ENCODE measurements at regions not wholly inside any gene's neighbourhood (a gene's known extent, or its start where the extent isn't known, plus 50 kb on each side); places are given as distances from the start of the nearest gene placed in this dataset.

- POLR2A ChIA-PET: no interaction called here
- CTCF ChIA-PET: no interaction called here
- Histone ChIP-seq H3K36me3 (ENCODE audit: control insufficient read depth in 4 of 4, insufficient read depth in 4 of 4, low read length in 3 of 4) (no peaks in the 10 kb centered on the region), H3K27me3 (replicated peaks in 2 of 5; ENCODE audit: control insufficient read depth in 4 of 5, insufficient read depth in 5 of 5, low read length in 4 of 5) (peaks cover 0 to 5% (median 2%) of the 10 kb centered on the region in 5 experiments), H3K27ac (ENCODE audit: insufficient read depth in 1 of 2, low read depth in 1 of 2, low read length in 2 of 2, poor library complexity in 1 of 2, severe bottlenecking in 2 of 2) (no peak overlapping the region), H3K4me1 (ENCODE audit: control extremely low read depth in 1 of 4, control insufficient read depth in 4 of 4, insufficient read depth in 4 of 4, low read length in 3 of 4) (no peaks in the 10 kb centered on the region), H3K9me3 (ENCODE audit: control extremely low read depth in 1 of 5, control insufficient read depth in 4 of 5, insufficient read depth in 2 of 5, low read depth in 1 of 5, low read length in 4 of 5) (peaks cover 0 to 7% (median 4%) of the 10 kb centered on the region in 5 experiments), H3K4me3 (ENCODE audit: control insufficient read depth in 1 of 7, extremely low read depth in 1 of 7, insufficient read depth in 4 of 7, low read depth in 2 of 7, low read length in 6 of 7) (no peak overlapping the region)
- 100% methylated on average over 1 of the region's 1 CpG for WGBS (ENCODE audit: insufficient coverage)
- no peak for DNase-seq
These were observed 69.2 kb upstream of the FCN1 start for GRCh38 chr9:134986957-134987356.

DNA sequence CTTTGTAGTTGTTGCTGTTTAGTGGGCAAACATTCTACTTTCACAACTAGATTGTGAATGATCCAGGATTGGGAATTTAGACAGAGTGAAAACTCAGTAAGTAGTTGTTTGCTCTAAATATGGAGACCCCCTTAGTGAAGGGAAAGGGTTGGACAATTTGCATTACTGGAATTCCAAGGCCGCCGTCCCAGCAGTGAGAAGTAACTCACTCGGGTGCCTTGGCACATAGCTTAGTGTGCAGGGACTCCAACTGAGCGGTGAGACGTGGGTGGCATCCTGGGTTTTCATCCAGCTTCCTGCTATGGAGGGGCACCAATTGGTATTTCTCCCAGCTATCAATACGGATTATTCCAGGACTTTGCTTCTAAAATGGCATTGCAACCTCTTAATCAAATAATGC lies 69.7 kb upstream of the FCN1 start:
- Histone ChIP-seq H3K27ac (ENCODE audit: insufficient read depth in 1 of 2, low read depth in 1 of 2, low read length in 2 of 2, poor library complexity in 1 of 2, severe bottlenecking in 2 of 2) (no peak overlapping the region), H3K27me3 (replicated peaks in 2 of 5; ENCODE audit: control insufficient read depth in 4 of 5, insufficient read depth in 5 of 5, low read length in 4 of 5) (peaks cover 0 to 5% (median under 1%) of the 10 kb centered on the region in 5 experiments), H3K9me3 (ENCODE audit: control extremely low read depth in 1 of 5, control insufficient read depth in 4 of 5, insufficient read depth in 2 of 5, low read depth in 1 of 5, low read length in 4 of 5) (peaks cover 0 to 7% (median 4%) of the 10 kb centered on the region in 5 experiments), H3K4me1 (ENCODE audit: control extremely low read depth in 1 of 4, control insufficient read depth in 4 of 4, insufficient read depth in 4 of 4, low read length in 3 of 4) (no peaks in the 10 kb centered on the region), H3K36me3 (ENCODE audit: control insufficient read depth in 4 of 4, insufficient read depth in 4 of 4, low read length in 3 of 4) (no peaks in the 10 kb centered on the region), H3K4me3 (ENCODE audit: control insufficient read depth in 1 of 7, extremely low read depth in 1 of 7, insufficient read depth in 4 of 7, low read depth in 2 of 7, low read length in 6 of 7) (no peak overlapping the region)
- 99% methylated on average over 6 of the region's 6 CpGs for WGBS (ENCODE audit: insufficient coverage)
- DNase-seq: no peak
- POLR2A ChIA-PET: no interaction called here
- CTCF ChIA-PET: no interaction called here

GRCh38 chr9:134987906-134988700 lies 70.4 kb upstream of the FCN1 start:
- Histone ChIP-seq H3K36me3 (ENCODE audit: control insufficient read depth in 4 of 4, insufficient read depth in 4 of 4, low read length in 3 of 4) (no peaks in the 10 kb centered on the region), H3K9me3 (ENCODE audit: control extremely low read depth in 1 of 5, control insufficient read depth in 4 of 5, insufficient read depth in 2 of 5, low read depth in 1 of 5, low read length in 4 of 5) (peaks cover 0 to 7% (median 4%) of the 10 kb centered on the region in 5 experiments), H3K27ac (ENCODE audit: insufficient read depth in 1 of 2, low read depth in 1 of 2, low read length in 2 of 2, poor library complexity in 1 of 2, severe bottlenecking in 2 of 2) (no peak overlapping the region), H3K4me1 (ENCODE audit: control extremely low read depth in 1 of 4, control insufficient read depth in 4 of 4, insufficient read depth in 4 of 4, low read length in 3 of 4) (no peaks in the 10 kb centered on the region), H3K27me3 (replicated peaks in 2 of 5; ENCODE audit: control insufficient read depth in 4 of 5, insufficient read depth in 5 of 5, low read length in 4 of 5) (peaks cover 0 to 5% (median 0%) of the 10 kb centered on the region in 5 experiments), H3K4me3 (ENCODE audit: control insufficient read depth in 1 of 7, extremely low read depth in 1 of 7, insufficient read depth in 4 of 7, low read depth in 2 of 7, low read length in 6 of 7) (no peak overlapping the region)
- no peak for DNase-seq
- ChIA-PET CTCF (no interaction called here), POLR2A (no interaction called here)
- 88% methylated on average over 14 of the region's 16 CpGs for WGBS (ENCODE audit: insufficient coverage)

DNA sequence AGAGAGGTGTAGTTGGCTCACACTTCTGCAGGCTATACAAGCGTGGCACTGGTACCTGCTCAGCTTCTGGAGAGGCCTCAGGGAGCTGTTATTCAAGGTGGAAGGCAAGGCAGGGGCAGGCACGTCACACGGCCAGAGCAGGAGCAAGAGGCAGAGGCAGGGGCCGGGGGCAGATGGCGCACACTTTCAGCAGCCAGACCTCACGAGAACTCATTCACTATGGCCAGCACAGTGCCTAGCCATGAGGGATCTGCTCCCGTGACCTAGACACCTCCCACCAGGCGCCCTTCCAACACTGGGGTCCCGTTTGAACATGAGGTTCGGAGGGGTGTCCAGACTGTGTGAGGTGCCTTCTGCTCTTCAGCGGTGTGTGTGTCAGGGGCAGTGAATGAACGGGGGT lies 71.0 kb upstream of the FCN1 start:
- no peaks in the 10 kb centered on the region for H3K36me3 ChIP-seq (ENCODE audit: control insufficient read depth in 4 of 4, insufficient read depth in 4 of 4, low read length in 3 of 4)
- no peaks in the 10 kb centered on the region for H3K4me1 ChIP-seq (ENCODE audit: control extremely low read depth in 1 of 4, control insufficient read depth in 4 of 4, insufficient read depth in 4 of 4, low read length in 3 of 4)
- DNase-seq: no peak
- POLR2A ChIA-PET: no interaction called here
- 95% methylated on average over 10 of the region's 12 CpGs for WGBS (ENCODE audit: insufficient coverage)
- H3K4me3 ChIP-seq (ENCODE audit: control insufficient read depth in 1 of 7, extremely low read depth in 1 of 7, insufficient read depth in 4 of 7, low read depth in 2 of 7, low read length in 6 of 7): no peak overlapping the region
- H3K27me3 ChIP-seq (replicated peaks in 2 of 5; ENCODE audit: control insufficient read depth in 4 of 5, insufficient read depth in 5 of 5, low read length in 4 of 5): peaks cover 0 to 5% (median 0%) of the 10 kb centered on the region in 5 experiments
- peaks cover 0 to 7% (median 4%) of the 10 kb centered on the region in 5 experiments for H3K9me3 ChIP-seq (ENCODE audit: control extremely low read depth in 1 of 5, control insufficient read depth in 4 of 5, insufficient read depth in 2 of 5, low read depth in 1 of 5, low read length in 4 of 5)
- CTCF ChIA-PET: no interaction called here
- H3K27ac ChIP-seq (ENCODE audit: insufficient read depth in 1 of 2, low read depth in 1 of 2, low read length in 2 of 2, poor library complexity in 1 of 2, severe bottlenecking in 2 of 2): no peak overlapping the region

DNA sequence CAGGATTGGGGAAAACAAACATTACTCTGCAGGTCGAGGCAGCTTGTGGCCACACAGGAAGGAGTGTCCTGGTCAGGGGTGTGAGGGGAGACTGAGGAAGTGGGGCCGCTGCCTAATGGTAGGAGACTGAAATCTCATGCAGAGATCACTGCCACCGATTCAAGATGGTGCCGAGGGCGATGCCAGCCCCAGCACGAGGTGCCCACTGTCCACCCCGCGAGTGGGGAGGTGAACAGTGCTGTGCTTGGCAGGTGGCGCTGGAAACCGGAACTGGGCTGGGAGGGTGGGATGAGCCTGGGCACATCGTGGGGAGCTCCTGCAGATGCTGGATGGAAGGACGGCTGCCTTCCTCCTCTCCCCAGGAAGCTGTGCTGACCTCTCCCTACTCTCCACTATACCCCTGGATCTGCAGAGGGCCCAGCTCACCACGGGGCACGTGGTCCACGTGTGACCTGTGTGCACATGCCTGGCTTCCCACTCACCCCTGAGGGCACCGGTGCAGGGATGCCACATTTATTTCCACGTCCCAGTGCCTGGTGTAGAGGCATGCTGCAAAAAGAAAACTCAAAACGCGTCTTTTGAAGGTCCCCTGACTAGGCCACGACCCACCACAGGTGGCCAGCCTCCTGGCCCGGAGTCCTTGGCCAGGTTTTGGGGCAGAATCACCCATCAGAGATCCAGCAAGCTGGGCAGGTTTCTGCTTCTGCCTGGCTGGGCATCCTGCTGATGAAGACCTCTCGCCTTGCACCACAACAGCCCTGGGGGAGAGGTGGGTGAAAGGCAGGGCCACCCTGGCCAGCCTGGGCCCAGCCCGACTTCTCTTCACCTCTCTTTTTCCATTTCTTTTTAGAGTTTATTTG lies 71.7 kb upstream of the FCN1 start:
- CTCF ChIA-PET: no interaction called here
- no peaks in the 10 kb centered on the region for H3K36me3 ChIP-seq (ENCODE audit: control insufficient read depth in 4 of 4, insufficient read depth in 4 of 4, low read length in 3 of 4)
- no peaks in the 10 kb centered on the region for H3K4me1 ChIP-seq (ENCODE audit: control extremely low read depth in 1 of 4, control insufficient read depth in 4 of 4, insufficient read depth in 4 of 4, low read length in 3 of 4)
- POLR2A ChIA-PET: no interaction called here
- H3K27ac ChIP-seq (ENCODE audit: insufficient read depth in 1 of 2, low read depth in 1 of 2, low read length in 2 of 2, poor library complexity in 1 of 2, severe bottlenecking in 2 of 2): no peak overlapping the region
- H3K4me3 ChIP-seq (ENCODE audit: control insufficient read depth in 1 of 7, extremely low read depth in 1 of 7, insufficient read depth in 4 of 7, low read depth in 2 of 7, low read length in 6 of 7): no peak overlapping the region
- peaks cover 0 to 7% (median 4%) of the 10 kb centered on the region in 5 experiments for H3K9me3 ChIP-seq (ENCODE audit: control extremely low read depth in 1 of 5, control insufficient read depth in 4 of 5, insufficient read depth in 2 of 5, low read depth in 1 of 5, low read length in 4 of 5)
- no peak for DNase-seq
- 86% methylated on average over 13 of the region's 23 CpGs for WGBS (ENCODE audit: insufficient coverage)
- peaks cover 0 to 5% (median 0%) of the 10 kb centered on the region in 5 experiments for H3K27me3 ChIP-seq (replicated peaks in 2 of 5; ENCODE audit: control insufficient read depth in 4 of 5, insufficient read depth in 5 of 5, low read length in 4 of 5)

- H3K27ac ChIP-seq (ENCODE audit: insufficient read depth in 1 of 2, low read depth in 1 of 2, low read length in 2 of 2, poor library complexity in 1 of 2, severe bottlenecking in 2 of 2): no peak overlapping the region
- CTCF ChIA-PET: no interaction called here
- peaks cover 0 to 3% (median 1%) of the 10 kb centered on the region in 5 experiments for H3K9me3 ChIP-seq (ENCODE audit: control extremely low read depth in 1 of 5, control insufficient read depth in 4 of 5, insufficient read depth in 2 of 5, low read depth in 1 of 5, low read length in 4 of 5)
- no peaks in the 10 kb centered on the region for H3K4me1 ChIP-seq (ENCODE audit: control extremely low read depth in 1 of 4, control insufficient read depth in 4 of 4, insufficient read depth in 4 of 4, low read length in 3 of 4)
- H3K4me3 ChIP-seq (ENCODE audit: control insufficient read depth in 1 of 7, extremely low read depth in 1 of 7, insufficient read depth in 4 of 7, low read depth in 2 of 7, low read length in 6 of 7): no peak overlapping the region
- no peaks in the 10 kb centered on the region for H3K36me3 ChIP-seq (ENCODE audit: control insufficient read depth in 4 of 4, insufficient read depth in 4 of 4, low read length in 3 of 4)
- 83% methylated on average over 35 of the region's 42 CpGs for WGBS (ENCODE audit: insufficient coverage)
- POLR2A ChIA-PET: interaction anchor here (0.8 kb wide), 1 partner anchor 25 kb away, joined by 3 read pairs; no protein-coding TSS in a partner anchor
- H3K27me3 ChIP-seq (replicated peaks in 2 of 5; ENCODE audit: control insufficient read depth in 4 of 5, insufficient read depth in 5 of 5, low read length in 4 of 5): peaks cover 0 to 5% (median 0%) of the 10 kb centered on the region in 5 experiments
- no peak for DNase-seq
These were observed 74.4 kb upstream of the FCN1 start for GRCh38 chr9:134991808-134992754.

Measured in common myeloid progenitor, CD34-positive (primary cell).